HG02852 (cell line): ENCODE measurements at regions not wholly inside any gene's neighbourhood (a gene's known extent, or its start where the extent isn't known, plus 50 kb on each side); places are given as distances from the start of the nearest gene placed in this dataset.
"Not testable (repeated sequence)": the region's sequence is repeated elsewhere in the genome, so short reads cannot be mapped to it uniquely, and the experiment has no call there.

Experiments used
- ATAC-seq: cut with Tn5 transposase; IDR thresholded peaks from one replicate; pipeline ENCODE4 v1.9.1; 2021; ENCODE audit warnings: mild to moderate bottlenecking, moderate library complexity; ENCODE audit not compliant: unreplicated experiment

DNA sequence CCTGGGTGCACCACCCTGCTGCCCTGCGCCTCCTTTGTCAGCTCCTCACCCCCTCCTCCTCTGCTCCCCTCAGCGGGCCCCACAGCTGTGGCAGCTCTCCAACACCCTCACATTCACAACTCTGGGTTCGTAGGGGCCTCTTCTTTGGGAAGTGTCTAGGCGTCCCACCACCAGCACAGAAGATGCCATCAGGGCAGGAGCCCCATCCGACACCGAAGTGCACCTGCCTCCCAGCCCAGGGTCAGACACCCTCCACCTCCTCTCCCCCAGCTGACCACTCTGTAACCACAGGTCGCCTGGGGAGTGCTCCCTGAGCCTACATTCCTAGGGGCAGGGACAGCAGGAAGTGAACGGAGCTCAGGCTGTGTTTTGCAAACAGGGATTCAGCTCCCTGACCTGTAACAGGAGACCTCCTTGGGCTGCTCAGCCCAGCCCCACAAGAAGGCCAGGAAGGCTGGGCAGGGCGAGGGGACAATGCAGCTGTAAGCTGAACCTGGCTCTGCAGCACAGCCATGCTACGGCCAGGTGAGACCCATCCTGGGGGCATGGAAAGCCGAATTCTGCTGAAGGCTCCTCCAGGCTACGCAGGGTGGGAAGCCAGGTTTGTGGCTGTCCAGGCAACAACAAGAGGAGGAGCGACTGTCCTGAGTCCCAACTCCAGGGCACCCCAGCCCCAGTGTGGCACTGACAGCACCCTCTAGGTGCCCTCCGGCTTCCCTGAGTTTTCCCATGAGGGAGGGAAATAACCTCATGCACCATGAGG is 269.0 kb downstream of the GOLGA6L6 start:
- ATAC-seq: no peak

DNA sequence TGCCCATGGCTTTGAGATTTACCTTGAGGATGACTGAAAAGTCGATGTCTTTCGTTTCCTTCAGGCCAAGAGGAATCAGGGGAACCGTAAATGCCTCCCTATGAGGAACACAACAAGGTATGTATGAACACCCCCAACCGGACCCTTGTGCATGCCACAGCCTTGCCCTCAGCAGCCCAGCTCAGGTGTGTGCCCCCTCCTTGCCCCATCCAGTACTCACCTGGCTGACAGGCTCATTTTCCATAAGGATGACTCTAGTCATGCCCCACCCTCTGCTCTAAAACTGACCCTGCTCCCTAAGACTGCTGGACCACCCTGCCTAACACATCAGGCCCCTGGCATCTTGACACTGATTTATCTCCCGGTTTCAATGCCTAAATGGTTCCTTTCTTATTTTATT is 270.0 kb downstream of the GOLGA6L6 start:
- ATAC-seq: no peak

- ATAC-seq: not testable (repeated sequence)
These were observed 271.6 kb downstream of the GOLGA6L6 start for GRCh38 chr15:20269956-20270355.

GRCh38 chr15:20267996-20268395 is 273.6 kb downstream of the GOLGA6L6 start:
- ATAC-seq: not testable (repeated sequence)

GRCh38 chr15:20267051-20267730 is 274.4 kb downstream of the GOLGA6L6 start:
- ATAC-seq: not testable (repeated sequence)

- ATAC-seq: not testable (repeated sequence)
These were observed 275.9 kb downstream of the GOLGA6L6 start for GRCh38 chr15:20265710-20266109.

DNA sequence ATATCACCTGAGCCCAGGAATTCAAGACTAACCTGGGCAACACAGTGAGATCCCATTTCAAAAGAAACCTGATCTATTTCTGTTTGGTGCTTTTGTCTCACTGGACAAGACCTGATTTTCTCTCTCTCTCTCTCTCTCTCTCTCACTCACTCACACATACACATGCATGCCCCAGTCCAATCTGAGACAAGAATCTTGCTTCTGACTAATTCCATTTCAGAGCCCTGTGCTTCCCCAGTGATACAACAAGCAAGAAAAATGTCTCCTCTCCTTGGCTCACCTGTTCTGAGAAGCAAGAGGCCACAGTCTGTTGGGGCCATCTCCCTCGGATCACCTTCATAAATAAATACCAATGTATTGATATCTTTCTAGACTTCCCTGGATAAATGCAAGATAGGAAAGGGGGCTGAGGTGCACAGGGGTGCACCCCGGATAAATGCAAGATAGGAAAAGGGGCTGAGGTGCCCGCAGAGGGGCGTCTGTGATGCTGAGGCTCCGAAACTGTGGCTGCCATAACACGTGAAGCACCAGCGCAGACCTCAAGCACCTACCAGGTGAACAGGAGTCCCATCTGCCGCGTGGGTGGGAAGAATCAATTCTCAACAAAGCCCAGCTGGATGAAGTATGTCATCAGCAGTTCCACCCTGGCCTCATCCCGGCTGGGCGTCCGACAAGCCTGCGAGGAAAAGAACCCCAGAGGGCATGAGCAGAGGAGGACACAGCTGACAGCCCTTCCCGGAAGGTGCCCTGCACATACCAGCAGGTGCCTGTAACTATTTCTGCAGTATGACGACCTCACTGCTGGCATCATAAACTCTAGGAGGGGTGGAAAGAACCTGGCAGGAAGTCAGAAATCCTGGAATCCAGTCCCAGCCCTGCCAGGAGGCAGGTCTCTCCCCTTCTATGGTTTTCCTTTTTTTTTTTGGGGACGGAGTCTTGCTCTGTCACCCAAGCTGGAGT is 280.0 kb downstream of the GOLGA6L6 start:
- not testable (repeated sequence) for ATAC-seq

- not testable (repeated sequence) for ATAC-seq
These were observed 280.9 kb downstream of the GOLGA6L6 start for GRCh38 chr15:20260650-20261049.

DNA sequence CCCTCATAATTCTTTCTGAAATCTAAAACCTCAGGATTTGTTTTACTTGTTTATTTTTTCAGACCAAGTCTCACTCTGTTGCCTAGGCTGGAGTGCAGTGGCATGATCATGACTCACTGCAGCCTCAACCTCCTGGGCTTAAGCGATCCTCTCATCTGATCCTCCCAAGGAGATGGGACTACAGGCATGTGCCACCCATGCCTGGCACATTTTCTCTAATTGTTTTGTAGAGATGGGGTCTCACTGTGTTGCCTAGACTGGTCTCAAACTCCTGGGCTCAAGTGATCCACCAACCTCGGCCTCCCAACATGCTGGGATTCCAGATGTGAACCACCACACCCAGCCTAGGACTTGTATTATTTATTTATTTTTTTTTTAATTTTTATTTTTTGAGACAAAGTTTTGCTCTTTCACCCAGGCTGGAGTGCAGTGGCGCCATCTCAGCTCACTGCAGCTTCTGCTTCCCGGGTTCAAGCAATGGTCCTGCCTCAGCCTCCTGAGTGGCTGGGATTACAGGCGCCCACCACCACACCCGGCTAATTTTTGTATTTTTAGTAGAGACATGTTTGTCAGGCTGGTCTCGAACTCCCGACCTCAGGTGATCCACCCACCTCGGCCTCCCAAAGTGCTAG is 281.9 kb downstream of the GOLGA6L6 start:
- not testable (repeated sequence) for ATAC-seq

DNA sequence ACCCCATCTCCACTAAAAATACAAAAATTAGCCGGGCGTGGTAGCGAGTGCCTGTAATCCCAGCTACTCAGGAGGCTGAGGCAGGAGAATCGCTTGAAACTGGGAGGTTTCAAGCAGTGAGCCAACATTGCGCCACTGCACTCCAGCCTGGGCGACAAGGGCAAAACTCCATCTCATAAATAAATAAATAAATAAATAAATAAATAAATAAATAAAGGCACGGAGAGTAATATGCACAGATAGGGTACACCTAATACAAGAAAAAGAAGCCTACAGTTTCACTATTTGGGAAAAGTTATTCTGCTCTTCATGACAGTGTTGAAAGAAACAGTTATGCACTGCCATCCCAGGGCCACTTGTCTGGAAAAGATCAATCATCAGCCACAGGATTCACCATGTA is 285.2 kb downstream of the GOLGA6L6 start:
- not testable (repeated sequence) for ATAC-seq

DNA sequence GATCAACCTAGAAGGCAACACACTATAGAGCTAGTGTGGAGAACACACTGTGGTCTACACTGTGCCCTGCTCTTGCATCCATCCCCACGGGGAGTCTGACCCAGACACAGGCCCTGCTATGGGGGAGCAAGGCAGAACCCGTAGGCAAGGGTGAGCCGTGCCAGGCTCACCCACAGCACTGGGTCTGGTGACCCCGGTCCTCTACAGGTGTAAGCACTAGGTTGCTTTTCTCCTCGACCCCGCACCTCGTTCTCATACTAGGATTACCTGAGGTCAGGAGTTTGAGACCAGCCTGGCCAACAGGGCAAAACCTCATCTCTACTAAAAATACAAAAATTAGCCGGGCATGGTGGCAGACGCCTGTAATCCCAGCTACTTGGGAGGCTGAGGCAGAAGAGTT is 286.0 kb downstream of the GOLGA6L6 start:
- not testable (repeated sequence) for ATAC-seq

DNA sequence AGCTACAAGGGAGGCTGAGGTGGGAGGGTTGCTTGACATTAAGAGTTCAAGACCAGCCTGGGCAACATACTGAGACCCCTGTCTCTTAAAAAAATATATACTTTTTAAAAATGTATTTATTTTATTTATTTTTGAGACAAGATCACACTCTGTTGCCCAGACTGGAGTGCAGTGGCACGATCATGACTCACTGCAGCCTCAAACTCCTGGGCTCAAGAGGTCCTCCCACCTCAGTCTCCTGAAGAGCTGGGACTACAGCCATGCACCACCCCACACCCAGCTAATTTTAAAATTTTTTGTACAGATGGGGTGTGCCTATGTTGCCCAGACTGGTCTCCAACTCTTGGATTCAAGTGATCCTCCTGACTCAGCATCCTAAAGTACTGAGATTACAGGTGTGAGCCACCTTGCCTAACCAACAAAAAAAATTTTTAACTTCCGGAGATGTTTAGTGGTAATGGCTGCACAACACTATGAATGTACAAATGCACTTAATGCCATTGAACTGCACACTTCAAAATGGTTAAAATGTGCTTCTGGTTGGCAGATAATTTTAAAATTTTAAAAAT is 288.5 kb downstream of the GOLGA6L6 start:
- not testable (repeated sequence) for ATAC-seq

DNA sequence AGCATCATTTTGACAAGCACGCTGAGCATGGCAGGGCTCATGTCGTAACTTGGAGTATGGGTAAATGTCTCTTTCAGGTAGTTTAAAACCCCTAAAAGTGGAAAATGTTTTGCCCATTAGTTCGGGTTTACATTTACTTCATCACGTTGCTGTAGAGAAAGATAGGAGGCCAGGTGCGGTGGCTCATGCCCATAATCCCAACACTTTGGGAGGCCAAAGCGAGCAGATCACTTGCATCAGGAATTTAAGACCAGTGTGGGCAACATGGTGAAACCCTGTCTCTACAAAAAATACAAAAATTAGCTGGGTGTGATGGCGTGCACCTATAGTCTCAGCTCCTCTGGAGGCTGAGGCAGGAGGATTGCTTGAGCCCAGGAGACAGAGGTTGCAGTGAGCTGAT is 289.6 kb downstream of the GOLGA6L6 start:
- not testable (repeated sequence) for ATAC-seq

DNA sequence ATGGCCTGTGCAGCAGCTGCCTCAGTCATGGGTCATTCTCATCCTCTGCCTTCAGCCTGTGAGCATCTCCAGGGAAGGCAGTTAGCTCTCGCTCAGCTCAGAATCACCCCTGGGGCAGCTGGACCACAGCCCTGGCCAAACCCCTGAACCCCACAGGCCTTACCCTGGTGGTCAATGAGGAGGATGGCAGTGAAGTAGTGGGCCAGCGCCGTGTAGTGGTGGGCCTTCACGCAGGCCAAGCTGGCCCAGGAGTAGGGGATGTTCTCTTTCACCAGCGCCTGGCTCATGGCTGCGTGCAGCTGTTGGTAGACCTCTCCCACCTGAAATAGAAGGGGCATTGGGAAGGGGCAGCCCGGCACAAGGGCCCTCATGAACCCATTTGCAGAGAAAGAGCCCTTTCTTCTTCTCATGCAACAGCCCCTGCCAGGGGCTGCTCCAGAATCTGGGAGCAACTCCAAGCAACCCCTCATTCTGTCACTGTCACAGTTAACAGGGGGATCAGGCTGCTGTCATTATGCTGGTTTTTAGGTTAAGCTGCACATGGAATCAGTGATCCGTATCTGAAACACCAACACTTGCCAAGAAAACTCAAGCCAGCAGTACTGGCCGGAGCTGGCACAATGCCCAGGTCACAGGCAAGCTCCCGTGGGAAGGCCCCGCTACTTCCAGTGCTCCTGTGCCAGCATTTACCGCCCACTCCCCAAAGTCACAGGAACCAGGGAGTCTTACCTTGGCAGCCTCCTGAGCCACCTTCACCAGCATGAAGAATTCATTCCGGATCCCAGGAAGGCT is 290.2 kb downstream of the GOLGA6L6 start:
- ATAC-seq: not testable (repeated sequence)

DNA sequence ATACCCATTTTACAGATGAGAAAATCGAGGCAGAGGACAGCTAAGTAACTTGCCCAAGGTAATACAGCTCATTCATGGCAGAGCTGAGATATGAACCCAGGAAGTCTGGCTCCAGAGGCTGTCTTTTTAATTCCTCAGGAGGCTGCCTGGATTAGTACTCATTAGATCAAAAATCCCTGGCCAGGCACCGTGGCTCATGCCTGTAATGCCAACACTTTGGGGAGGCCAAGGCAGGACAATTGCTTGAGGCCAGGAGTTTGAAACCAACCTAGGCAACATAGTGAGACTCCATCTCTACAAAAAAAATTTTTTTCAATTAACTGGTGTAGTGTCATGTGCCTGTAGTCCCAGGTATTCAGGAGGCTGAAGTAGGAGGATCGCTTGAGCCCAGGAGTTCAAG is 291.4 kb downstream of the GOLGA6L6 start:
- not testable (repeated sequence) for ATAC-seq

DNA sequence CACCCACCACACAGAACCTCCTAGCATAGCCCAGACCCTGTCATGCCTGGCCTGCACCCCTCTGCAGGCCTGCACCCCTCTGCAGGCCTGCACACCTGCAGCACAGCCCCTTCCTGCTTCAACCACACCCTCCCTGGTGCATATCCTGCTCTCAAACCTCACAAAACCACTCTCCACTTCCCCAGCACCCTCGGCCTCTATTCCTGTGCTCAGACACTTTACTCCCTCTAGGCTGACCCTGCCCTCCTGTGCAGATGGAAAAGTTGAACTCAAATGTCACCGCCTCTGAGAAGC is 292.0 kb downstream of the GOLGA6L6 start:
- not testable (repeated sequence) for ATAC-seq

GRCh38 chr15:20248434-20248833 is 293.2 kb downstream of the GOLGA6L6 start:
- ATAC-seq: not testable (repeated sequence)

DNA sequence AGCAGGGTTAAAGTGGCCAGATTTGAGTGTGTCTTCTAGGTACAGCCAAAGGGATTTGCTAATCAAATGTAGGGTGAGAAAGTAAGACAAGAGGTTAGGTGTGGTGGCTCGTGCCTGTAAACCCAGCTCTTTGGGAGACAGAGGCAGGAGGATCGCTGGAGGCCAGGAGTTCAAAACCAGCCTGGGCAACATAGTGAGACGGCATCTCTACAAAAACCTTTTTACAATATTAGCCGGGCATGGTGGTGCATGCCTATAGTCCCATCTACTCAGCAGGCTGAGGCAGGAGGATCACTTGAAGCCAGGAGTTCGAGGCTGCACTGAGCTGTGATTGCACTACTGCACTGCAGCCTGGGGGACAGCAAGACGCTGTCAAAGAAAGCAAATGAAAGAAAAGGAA is 294.5 kb downstream of the GOLGA6L6 start:
- ATAC-seq: not testable (repeated sequence)

- ATAC-seq: not testable (repeated sequence)
These were observed 295.0 kb downstream of the GOLGA6L6 start for GRCh38 chr15:20246624-20247023.

DNA sequence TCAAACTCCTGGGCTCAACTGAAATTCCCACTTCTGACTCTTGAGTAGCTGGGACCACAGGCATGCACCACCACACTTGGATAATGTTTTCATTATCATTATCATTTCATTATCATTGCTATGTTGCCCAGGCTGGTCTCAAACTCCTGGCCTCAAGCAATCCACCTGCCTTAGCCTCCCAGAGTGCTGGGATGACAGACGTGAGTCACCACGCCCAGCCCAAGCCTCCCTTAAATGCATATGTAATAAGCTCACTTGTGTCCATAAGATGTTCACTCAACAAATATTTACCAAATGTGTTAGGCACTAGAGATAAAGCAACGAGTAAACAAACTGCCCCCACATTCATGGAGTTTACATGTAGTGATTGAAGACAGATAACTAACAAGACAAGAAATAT is 295.7 kb downstream of the GOLGA6L6 start:
- ATAC-seq: not testable (repeated sequence)
